GM21825 (cell line): ENCODE measurements at regions not wholly inside any gene's neighbourhood (a gene's known extent, or its start where the extent isn't known, plus 50 kb on each side); places are given as distances from the start of the nearest gene placed in this dataset.

Source experiments
- ATAC-seq: cut with Tn5 transposase; IDR thresholded peaks from one replicate; pipeline ENCODE4 v1.9.1; 2021; ENCODE audit warnings: mild to moderate bottlenecking, moderate library complexity; ENCODE audit not compliant: unreplicated experiment

GRCh38 chr5:56494300-56494731 is 261.2 kb upstream of the ANKRD55 start:
- no peak for ATAC-seq

GRCh38 chr5:56493766-56494165 is 260.6 kb upstream of the ANKRD55 start:
- ATAC-seq, result no peak

- ATAC-seq, result no peak
Observed at GRCh38 chr5:56493308-56493707, 260.2 kb upstream of the ANKRD55 start.

GRCh38 chr5:56492812-56493211 is 259.7 kb upstream of the ANKRD55 start:
- no peak for ATAC-seq

GRCh38 chr5:56490971-56491468 is 257.9 kb upstream of the ANKRD55 start:
- ATAC-seq, result no peak

DNA sequence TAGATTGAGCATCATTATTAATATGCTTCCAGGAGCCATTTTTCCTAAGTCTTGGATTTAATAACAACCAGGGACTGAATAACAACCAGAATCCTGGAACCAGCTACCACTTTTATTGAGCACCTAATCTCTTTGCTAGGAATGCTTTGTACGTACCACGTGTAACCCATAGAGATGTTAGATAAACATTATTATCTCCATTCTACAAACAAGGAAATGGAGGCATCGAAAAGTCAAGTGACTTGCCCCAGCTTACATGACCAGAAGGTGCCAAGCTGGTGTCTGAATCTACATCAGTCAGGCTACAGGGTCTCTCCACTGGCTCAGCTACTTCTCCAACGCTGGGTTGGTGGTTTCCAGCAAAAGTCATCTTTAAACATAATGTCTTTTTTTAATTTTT is 256.1 kb upstream of the ANKRD55 start:
- no peak for ATAC-seq

DNA sequence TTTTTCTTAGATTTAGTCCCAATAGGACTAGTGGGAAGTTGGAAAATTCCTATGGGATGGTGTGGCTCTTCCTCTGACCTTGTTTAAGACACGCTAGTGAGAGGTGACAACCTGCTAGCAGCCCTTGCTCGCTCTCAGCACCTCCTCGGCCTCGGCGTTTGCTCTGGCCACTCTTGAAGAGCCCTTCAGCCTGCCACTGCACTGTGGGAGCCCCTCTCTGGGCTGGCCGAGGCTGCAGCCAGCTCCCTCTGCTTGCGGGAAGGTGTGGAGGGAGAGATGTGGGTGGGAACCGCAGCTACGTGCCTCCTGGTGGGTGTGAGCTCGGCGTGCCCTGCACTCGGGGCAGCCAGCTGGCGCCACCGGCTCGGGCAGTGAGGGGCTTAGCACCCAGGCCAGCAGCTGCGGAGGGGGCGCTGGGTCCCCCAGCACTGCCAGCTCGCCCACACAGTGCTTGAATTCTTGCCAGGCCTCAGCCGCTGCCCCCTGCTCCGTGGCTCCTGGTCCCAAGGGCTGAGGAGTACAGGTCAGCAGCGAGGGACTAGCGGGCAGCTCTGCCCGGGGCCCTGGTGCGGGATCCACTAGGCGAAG is 254.5 kb upstream of the ANKRD55 start:
- ATAC-seq, result no peak

- no peak for ATAC-seq
Observed at GRCh38 chr5:56482363-56482762, 249.2 kb upstream of the ANKRD55 start.

DNA sequence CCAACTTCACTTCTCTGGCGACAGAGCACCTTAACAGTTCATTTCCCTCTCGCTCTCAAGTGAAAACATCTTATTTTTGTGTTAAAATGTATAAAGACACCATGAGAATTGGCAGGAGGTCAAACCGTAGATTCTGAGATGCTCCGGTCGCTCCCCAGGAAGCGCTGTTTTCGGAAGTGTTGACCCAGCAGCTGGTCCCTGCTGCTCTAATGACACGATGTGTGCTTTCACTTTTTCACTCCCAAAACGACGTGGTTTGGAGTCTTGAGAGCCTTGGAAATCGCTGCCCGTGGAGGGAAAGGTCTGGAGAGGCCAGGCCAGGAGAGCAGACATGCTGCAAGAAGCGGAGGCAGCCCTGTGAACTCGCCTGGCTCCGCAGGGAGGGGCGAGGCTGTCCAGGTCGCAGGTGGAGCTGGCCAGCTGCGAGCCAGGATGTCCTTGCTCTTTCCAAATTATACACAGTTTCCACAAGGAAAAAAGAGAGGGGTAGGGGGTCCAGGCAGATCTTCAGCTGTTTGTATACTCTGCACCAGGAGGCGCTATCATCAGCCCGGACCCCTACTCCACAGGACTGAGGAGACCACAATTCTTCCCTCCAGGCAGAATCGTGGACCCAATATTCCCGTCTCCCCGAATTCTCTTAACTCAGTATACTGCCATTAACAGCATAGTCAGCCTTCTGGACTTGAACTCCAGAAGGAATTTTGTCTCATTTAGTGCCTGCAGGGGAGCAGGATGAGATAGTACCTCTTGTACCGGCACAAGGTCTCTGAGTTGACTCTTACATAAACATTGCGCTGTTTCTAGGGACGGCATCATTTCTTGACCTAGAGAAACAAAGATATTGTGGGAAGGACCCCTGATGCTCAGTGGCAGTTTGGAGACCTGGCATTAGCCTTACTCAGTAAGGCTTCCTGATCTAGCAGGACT is 248.6 kb upstream of the ANKRD55 start:
- no peak for ATAC-seq

GRCh38 chr5:56480705-56481427 is 247.7 kb upstream of the ANKRD55 start:
- ATAC-seq, result no peak

DNA sequence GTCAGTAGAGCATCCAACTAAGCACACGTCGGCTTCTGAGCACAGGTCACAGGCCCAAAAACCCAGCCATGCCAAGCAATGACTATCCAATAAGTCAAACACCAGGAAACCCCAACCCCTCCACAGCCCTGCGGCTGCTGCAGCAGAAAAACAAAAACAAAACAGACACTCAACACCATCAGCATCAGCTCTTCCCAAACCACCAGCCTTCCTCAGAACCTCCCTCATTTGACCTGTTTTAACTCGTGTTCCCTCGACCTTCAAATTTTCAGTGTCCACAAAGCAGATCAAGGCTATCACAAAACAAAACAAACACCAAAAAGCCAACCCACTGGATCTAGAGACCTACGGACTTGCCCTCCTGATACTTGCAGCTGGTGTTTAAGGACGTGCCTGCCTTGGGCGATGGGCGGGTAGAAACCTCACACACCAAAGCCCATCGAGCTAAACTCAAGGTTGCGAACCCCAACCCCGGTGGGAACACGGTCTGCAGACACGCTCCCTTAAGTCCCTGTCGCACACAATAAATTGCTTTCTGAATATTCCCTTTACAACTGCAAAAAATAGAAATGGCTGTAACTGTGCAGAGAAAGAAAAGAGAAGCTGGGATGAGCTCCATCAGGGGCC is 247.1 kb upstream of the ANKRD55 start:
- ATAC-seq, result no peak

- no peak for ATAC-seq
Observed at GRCh38 chr5:56479696-56480077, 246.6 kb upstream of the ANKRD55 start.

DNA sequence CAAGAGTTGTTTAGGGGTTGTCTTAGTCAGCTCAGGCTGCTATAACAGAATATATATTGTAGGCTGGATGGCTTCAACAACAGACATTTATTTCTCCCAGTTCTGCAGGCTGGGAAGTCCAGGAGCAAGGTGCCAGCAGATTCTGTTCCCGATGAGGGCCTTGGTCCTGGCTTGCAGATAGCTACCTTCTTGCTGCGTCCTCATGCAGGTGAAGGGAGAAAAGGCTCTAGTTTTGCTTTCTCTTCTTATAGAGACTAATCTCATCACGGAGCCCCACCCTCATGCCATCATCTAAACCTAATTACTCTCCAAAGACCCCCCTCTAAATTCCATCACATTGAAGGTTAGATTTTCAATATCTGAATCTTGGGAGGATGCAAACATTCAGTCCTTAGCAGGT is 246.0 kb upstream of the ANKRD55 start:
- no peak for ATAC-seq

GRCh38 chr5:56478062-56478461 is 244.9 kb upstream of the ANKRD55 start:
- ATAC-seq, result no peak

- no peak for ATAC-seq
Observed at GRCh38 chr5:56476487-56476856, 243.3 kb upstream of the ANKRD55 start.

DNA sequence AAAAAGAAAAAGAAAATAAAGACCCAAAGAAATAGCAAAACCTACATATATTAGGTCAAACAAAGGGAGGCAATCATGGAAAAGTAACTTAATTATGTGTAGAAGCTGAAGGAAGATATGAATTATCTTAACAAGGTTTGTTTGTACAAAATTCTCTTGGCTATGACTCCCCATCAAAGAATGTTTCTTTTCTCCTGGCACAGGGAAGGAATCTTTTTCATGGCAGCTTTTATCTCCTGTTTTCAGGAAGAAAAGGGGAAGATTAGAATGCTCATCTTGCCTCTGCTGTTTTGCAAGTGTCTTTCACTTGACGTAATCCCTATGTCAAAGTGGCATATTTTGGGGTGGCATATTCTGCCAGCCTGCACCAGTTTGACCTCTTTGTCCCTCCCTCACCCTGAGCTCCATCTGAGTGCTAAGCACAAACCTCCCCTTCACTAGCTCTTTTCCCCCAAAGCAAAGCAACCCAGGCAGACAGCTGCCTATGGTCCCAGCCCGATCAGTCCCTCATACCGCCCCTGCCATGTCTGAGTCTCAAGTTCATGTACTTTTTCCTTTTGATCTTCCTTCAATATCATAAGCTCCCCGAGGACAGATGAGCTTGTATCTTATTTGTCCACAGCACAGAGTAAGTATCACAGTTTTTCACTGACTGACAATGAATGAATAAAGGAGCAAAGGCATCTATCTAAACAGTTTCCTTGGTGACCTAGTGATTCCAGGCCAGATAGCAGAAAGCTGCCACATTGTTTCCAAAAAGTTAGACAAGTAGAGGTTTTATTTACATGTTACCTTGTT is 242.8 kb upstream of the ANKRD55 start:
- no peak for ATAC-seq

GRCh38 chr5:56471707-56472106 is 238.6 kb upstream of the ANKRD55 start:
- ATAC-seq, result no peak

GRCh38 chr5:56470007-56470406 is 236.9 kb upstream of the ANKRD55 start:
- no peak for ATAC-seq

GRCh38 chr5:56468277-56468676 is 235.1 kb upstream of the ANKRD55 start:
- ATAC-seq, result no peak

- no peak for ATAC-seq
Observed at GRCh38 chr5:56467176-56467717, 234.1 kb upstream of the ANKRD55 start.
